Activated T-cell treated with anti-CD3 and anti-CD28 coated beads for 48 hours (primary cell): ENCODE measurements at regions not wholly inside any gene's neighbourhood (a gene's known extent, or its start where the extent isn't known, plus 50 kb on each side); places are given as distances from the start of the nearest gene placed in this dataset.

Source experiments
- DNase-seq: peaks from one replicate; pipeline ENCODE4 v3.0.0-alpha.2; 2020; ENCODE audit warnings: low read depth

GRCh38 chr16:73569266-73569980, 521.5 kb upstream of the ZFHX3 start:
- no peak for DNase-seq

- no peak for DNase-seq
Measured at GRCh38 chr16:73568769-73569168, 520.8 kb upstream of the ZFHX3 start.

GRCh38 chr16:73565925-73566324, 518.0 kb upstream of the ZFHX3 start:
- DNase-seq = no peak

GRCh38 chr16:73565263-73565662, 517.3 kb upstream of the ZFHX3 start:
- no peak for DNase-seq

GRCh38 chr16:73563709-73564108, 515.8 kb upstream of the ZFHX3 start:
- no peak for DNase-seq

GRCh38 chr16:73560497-73560896, 512.6 kb upstream of the ZFHX3 start:
- no peak for DNase-seq

GRCh38 chr16:73558219-73558618, 510.3 kb upstream of the ZFHX3 start:
- DNase-seq = no peak

- DNase-seq = no peak
Measured at GRCh38 chr16:73553941-73554660, 506.2 kb upstream of the ZFHX3 start.

GRCh38 chr16:73549984-73550631, 502.2 kb upstream of the ZFHX3 start:
- DNase-seq = no peak

- DNase-seq = no peak
Measured at GRCh38 chr16:73547552-73548403, 499.9 kb upstream of the ZFHX3 start.

GRCh38 chr16:73546341-73546845, 498.5 kb upstream of the ZFHX3 start:
- no peak for DNase-seq

GRCh38 chr16:73545755-73546154, 497.8 kb upstream of the ZFHX3 start:
- DNase-seq = no peak

- no peak for DNase-seq
Measured at GRCh38 chr16:73545290-73545689, 497.4 kb upstream of the ZFHX3 start.

- no peak for DNase-seq
Measured at GRCh38 chr16:73544826-73545225, 496.9 kb upstream of the ZFHX3 start.

- no peak for DNase-seq
Measured at GRCh38 chr16:73543970-73544599, 496.2 kb upstream of the ZFHX3 start.

- no peak for DNase-seq
Measured at GRCh38 chr16:73543331-73543969, 495.5 kb upstream of the ZFHX3 start.

- DNase-seq = no peak
Measured at GRCh38 chr16:73542885-73543284, 495.0 kb upstream of the ZFHX3 start.

- no peak for DNase-seq
Measured at GRCh38 chr16:73537921-73538320, 490.0 kb upstream of the ZFHX3 start.

- DNase-seq = no peak
Measured at GRCh38 chr16:73536931-73537330, 489.0 kb upstream of the ZFHX3 start.

- no peak for DNase-seq
Measured at GRCh38 chr16:73531021-73531420, 483.1 kb upstream of the ZFHX3 start.

- DNase-seq = no peak
Measured at GRCh38 chr16:73530529-73530928, 482.6 kb upstream of the ZFHX3 start.
